Osteoblast (primary cell): ENCODE measurements at regions not wholly inside any gene's neighbourhood (a gene's known extent, or its start where the extent isn't known, plus 50 kb on each side); places are given as distances from the start of the nearest gene placed in this dataset.

Source experiments
- DNase-seq: peaks from one replicate; pipeline ENCODE4 v3.0.0; 2011; ENCODE audit warnings: low spot score, mixed read lengths; ENCODE audit not compliant: insufficient read length; ENCODE audit errors: missing footprints
- H2AFZ ChIP-seq: 2 replicates; pipeline ENCODE4 v1.6.0; 2011; ENCODE audit warnings: mild to moderate bottlenecking, low read length
- H3K27ac ChIP-seq: 2 replicates; pipeline ENCODE4 v1.5.1; 2011; ENCODE audit warnings: mild to moderate bottlenecking, low read depth, low read length, moderate library complexity
- H3K27me3 ChIP-seq: 2 replicates; pipeline ENCODE4 v1.6.0; 2012; ENCODE audit warnings: mild to moderate bottlenecking, control low read depth, inconsistent platforms, low read length, moderate library complexity; ENCODE audit not compliant: insufficient read depth
- H3K36me3 ChIP-seq: 2 replicates; pipeline ENCODE4 v1.5.1; 2011; ENCODE audit warnings: mild to moderate bottlenecking, low read length, control low read depth, moderate library complexity; ENCODE audit not compliant: insufficient read depth
- H3K4me1 ChIP-seq: 2 replicates; pipeline ENCODE4 v1.5.1; 2011; ENCODE audit warnings: mild to moderate bottlenecking, low read length, control low read depth, moderate library complexity; ENCODE audit not compliant: insufficient read depth
- H3K4me2 ChIP-seq: 2 replicates; pipeline ENCODE4 v1.6.0; 2011; ENCODE audit warnings: mild to moderate bottlenecking, low read length; ENCODE audit not compliant: insufficient read depth
- H3K4me3 ChIP-seq: fragments of 200-600 bp; sonication (generic); 3 replicates; pipeline ENCODE4 v1.5.1; 2012; ENCODE audit warnings: mild to moderate bottlenecking, low read length, inconsistent platforms; ENCODE audit not compliant: insufficient read depth
- H3K79me2 ChIP-seq: 2 replicates; pipeline ENCODE4 v1.6.0; 2012; ENCODE audit warnings: mild to moderate bottlenecking, low read length, control low read depth, inconsistent platforms; ENCODE audit not compliant: insufficient read depth
- H3K9me3 ChIP-seq: 2 replicates; pipeline ENCODE4 v1.5.1; 2011; ENCODE audit warnings: low read depth, low read length, control low read depth
- H4K20me1 ChIP-seq: 2 replicates; pipeline ENCODE4 v1.6.0; 2012; ENCODE audit warnings: mild to moderate bottlenecking, low read length, control low read depth; ENCODE audit not compliant: insufficient read depth
- TF ChIP-seq, protein P1 (sequence below): IDR thresholded peaks from 2 replicates; pipeline ENCODE4 v1.5.1; 2011; ENCODE audit warnings: mild to moderate bottlenecking, low read depth, low read length, moderate library complexity; ENCODE audit errors: extremely low read depth

DNA sequence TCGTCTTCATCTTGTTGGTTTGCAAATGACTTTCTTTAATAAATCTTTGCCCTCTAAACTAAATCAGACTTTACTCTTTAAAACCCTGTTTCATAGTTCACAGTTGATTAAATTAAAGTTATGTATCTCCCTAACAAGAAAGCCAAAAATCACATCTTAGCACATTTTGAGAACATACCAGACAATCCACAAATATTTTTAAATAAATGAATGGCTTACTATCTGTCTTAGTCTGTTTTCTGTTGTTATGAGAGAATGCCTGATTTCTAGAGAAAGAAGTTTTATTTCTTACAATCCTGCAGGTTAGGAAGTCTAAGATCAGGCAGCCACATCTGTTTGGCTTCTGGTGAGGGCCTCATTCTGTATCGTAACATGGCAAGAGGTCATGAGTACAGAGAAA is 1090.2 kb upstream of the PIK3C3 start:
- Histone ChIP-seq H3K9me3 (no peaks in the 10 kb centered on the region), H3K4me2 (no peak overlapping the region), H3K4me1 (peaks cover 6% of the 10 kb centered on the region), H3K4me3 (no peak overlapping the region), H2AFZ (no peak overlapping the region), H4K20me1 (no peaks in the 10 kb centered on the region), H3K27me3 (no peaks in the 10 kb centered on the region), H3K27ac (no peak overlapping the region), H3K79me2 (no peaks in the 10 kb centered on the region), H3K36me3 (no peaks in the 10 kb centered on the region)
- no peak for DNase-seq
- TF ChIP-seq, protein P1, sequence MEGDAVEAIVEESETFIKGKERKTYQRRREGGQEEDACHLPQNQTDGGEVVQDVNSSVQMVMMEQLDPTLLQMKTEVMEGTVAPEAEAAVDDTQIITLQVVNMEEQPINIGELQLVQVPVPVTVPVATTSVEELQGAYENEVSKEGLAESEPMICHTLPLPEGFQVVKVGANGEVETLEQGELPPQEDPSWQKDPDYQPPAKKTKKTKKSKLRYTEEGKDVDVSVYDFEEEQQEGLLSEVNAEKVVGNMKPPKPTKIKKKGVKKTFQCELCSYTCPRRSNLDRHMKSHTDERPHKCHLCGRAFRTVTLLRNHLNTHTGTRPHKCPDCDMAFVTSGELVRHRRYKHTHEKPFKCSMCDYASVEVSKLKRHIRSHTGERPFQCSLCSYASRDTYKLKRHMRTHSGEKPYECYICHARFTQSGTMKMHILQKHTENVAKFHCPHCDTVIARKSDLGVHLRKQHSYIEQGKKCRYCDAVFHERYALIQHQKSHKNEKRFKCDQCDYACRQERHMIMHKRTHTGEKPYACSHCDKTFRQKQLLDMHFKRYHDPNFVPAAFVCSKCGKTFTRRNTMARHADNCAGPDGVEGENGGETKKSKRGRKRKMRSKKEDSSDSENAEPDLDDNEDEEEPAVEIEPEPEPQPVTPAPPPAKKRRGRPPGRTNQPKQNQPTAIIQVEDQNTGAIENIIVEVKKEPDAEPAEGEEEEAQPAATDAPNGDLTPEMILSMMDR = no peak

DNA sequence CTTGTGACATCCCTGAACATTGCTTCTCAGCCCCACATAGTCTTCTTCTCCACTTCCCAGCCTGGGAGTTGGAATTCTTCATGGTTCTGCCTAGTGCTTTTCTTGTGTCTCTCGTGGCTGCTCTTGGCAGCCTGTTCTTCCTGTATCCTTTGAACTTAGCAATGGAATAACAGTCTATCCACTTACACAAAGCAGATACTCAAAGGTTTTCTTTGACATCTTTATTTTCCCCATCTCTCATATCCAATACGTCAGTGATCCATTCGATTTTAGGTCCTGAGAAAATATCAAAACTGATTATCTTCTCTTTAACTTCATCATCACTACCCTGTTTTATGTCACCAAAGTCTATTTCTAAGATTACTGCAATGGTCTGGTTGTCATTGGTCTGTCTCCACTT is 1091.2 kb upstream of the PIK3C3 start:
- peaks cover 1% of the 10 kb centered on the region for H3K9me3 ChIP-seq
- no peak overlapping the region for H2AFZ ChIP-seq
- TF ChIP-seq, protein P1 = no peak
- no peaks in the 10 kb centered on the region for H4K20me1 ChIP-seq
- H3K4me1 ChIP-seq = peaks cover 6% of the 10 kb centered on the region
- DNase-seq = no peak
- no peaks in the 10 kb centered on the region for H3K36me3 ChIP-seq
- no peak overlapping the region for H3K4me3 ChIP-seq
- H3K27me3 ChIP-seq = no peaks in the 10 kb centered on the region
- no peak overlapping the region for H3K27ac ChIP-seq
- no peak overlapping the region for H3K4me2 ChIP-seq
- H3K79me2 ChIP-seq = no peaks in the 10 kb centered on the region

DNA sequence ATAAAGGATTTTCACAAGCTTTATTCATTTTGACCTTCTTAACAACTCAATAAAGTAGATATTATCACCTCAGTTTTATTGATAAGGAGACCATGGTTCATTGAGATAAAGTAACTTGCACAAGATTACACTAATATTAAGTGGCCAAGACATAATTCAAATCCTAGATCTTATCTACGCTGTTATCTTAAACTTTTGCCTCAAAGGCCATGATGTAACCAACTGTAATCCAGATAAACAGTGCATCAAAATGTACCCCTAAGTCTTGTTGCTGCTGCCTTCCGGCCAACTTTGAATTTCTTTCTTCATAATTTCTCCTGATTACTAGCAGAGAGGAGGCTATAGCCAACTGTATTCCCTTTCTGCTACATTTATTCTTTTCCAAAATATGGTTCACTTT is 1094.8 kb upstream of the PIK3C3 start:
- Histone ChIP-seq H3K4me2 (no peak overlapping the region), H2AFZ (no peak overlapping the region), H4K20me1 (no peaks in the 10 kb centered on the region), H3K27me3 (no peaks in the 10 kb centered on the region), H3K4me1 (no peaks in the 10 kb centered on the region), H3K79me2 (no peaks in the 10 kb centered on the region), H3K36me3 (no peaks in the 10 kb centered on the region), H3K4me3 (no peak overlapping the region), H3K9me3 (peaks cover 1% of the 10 kb centered on the region), H3K27ac (no peak overlapping the region)
- no peak for DNase-seq
- TF ChIP-seq, protein P1 = no peak

DNA sequence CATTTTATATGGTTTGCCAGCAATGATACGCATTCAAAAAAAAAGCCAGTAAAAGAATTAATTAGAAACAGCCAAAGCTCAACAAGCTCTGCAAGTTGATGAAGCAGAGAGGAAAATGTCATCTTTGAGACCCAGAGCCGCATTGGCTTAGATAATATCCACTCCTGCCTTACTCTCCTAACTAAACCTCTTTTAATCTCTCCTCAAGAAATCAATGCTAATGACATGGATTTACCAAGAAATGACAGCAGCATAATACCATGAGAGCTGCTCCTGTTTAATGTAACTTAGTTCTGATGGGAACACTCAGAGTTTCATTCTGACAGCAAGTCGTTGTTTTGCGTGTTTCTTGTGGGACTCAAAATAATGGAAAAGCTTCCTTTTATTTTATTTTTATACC is 1099.4 kb upstream of the PIK3C3 start:
- Histone ChIP-seq H3K4me2 (no peak overlapping the region), H2AFZ (no peak overlapping the region), H3K4me3 (no peak overlapping the region), H3K79me2 (no peaks in the 10 kb centered on the region), H3K27me3 (no peaks in the 10 kb centered on the region), H3K4me1 (no peaks in the 10 kb centered on the region), H3K27ac (no peak overlapping the region), H3K36me3 (no peaks in the 10 kb centered on the region), H3K9me3 (peaks cover 1% of the 10 kb centered on the region), H4K20me1 (no peaks in the 10 kb centered on the region)
- TF ChIP-seq, protein P1 = no peak
- DNase-seq = no peak
